K562 (cell line): ENCODE measurements at regions not wholly inside any gene's neighbourhood (a gene's known extent, or its start where the extent isn't known, plus 50 kb on each side); places are given as distances from the start of the nearest gene placed in this dataset.
A peak's percentile ranks its signal among the peaks of the same experiment; 100 is the strongest.

Experiments
- ATF1 ChIP-seq, 2 experiments: fragments of 450-650 bp in 1 of 2; IDR thresholded peaks; 2 replicates each; pipeline ENCODE4 v1.6.1; 2016; ENCODE audit warnings: missing compliant biosample characterization in 1 of 2, missing genetic modification characterization in 1 of 2
- CEBPG ChIP-seq, 3 experiments: fragments of 200-800 bp in 1 of 3; sonication (Bioruptor generic) in 1 of 3; sonication (generic) in 1 of 3; formaldehyde crosslinking in 1 of 3; IDR thresholded peaks in 2 of 3; conservative IDR thresholded peaks in 1 of 3; 2 replicates each; pipeline versions ENCODE4 v1.6.1 to v1.8.0; 2016 to 2022; ENCODE audit warnings: missing compliant biosample characterization in 2 of 3, missing genetic modification characterization in 2 of 3, mild to moderate bottlenecking in 1 of 3, missing genetic modification reagents in 1 of 3
- NRF1 ChIP-seq, 2 experiments: fragments of 450-650 bp; IDR thresholded peaks in 1 of 2; conservative IDR thresholded peaks in 1 of 2; 2 replicates each; pipeline ENCODE4 v1.6.1; 2014; ENCODE audit warnings: mild to moderate bottlenecking in 2 of 2
- PYGO2 ChIP-seq: fragments of 450-650 bp; IDR thresholded peaks from 2 replicates; pipeline ENCODE4 v1.6.1; 2016; ENCODE audit warnings: mild to moderate bottlenecking, missing genetic modification characterization, moderate library complexity, missing compliant biosample characterization
- STAT5B ChIP-seq: fragments of 250-450 bp; sonication (Bioruptor Pico); IDR thresholded peaks from 2 replicates; pipeline ENCODE4 v1.8.0; 2021; ENCODE audit warnings: mild to moderate bottlenecking, inconsistent platforms
- TF ChIP-seq, protein P1 (sequence below): fragments of 450-650 bp; IDR thresholded peaks from 2 replicates; pipeline ENCODE4 v1.6.1; 2017; ENCODE audit warnings: mild to moderate bottlenecking, moderate library complexity
- TF ChIP-seq, protein P2 (sequence below), 3 experiments: IDR thresholded peaks in 2 of 3; conservative IDR thresholded peaks in 1 of 3; 2 replicates each; pipeline ENCODE4 v1.5.1; 2011 to 2012; ENCODE audit warnings: low read length in 3 of 3, mild to moderate bottlenecking in 3 of 3, control low read depth in 2 of 3, improper control_type of control experiment in 1 of 3, inconsistent platforms in 1 of 3, low read depth in 1 of 3, mixed read lengths in 1 of 3, moderate library complexity in 1 of 3; ENCODE audit not compliant: insufficient read depth in 2 of 3

DNA sequence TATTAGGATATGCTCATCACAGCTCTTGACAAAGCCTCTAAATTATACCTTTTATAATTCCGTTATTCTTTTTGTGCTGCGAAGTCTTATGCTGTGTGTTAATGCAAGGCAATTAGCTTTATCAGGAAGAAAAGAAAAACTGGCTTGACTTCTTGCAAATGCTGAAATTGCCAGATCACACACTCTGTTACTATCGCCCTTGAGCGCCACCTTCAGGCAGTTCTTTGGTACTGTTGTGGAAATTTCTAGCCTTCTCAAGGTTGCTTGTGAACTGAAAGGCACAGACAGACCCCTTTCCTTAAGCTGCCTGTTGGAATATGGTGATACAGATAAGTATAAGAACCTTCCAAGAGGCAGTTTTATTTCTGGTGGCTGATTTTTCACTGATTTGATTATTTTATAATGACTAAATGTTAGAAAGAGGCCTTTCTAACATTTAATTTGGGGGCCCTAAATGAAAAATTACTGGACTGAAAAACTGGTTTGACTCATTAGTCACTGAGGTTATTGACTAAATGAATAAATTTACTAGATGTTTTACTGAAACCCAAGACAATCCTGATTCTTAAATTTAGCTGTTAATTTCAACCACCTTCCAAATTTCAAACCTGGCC is 126.2 kb upstream of the RASGRP1 start:
- TF ChIP-seq ATF1 (CRISPR knock-in tag; IDR thresholded peaks at IDR 0.05) (no peak), ATF1 (tag; IDR thresholded peaks at IDR 0.05) (no peak), NRF1 (conservative IDR thresholded peaks at IDR 0.05 in 1 of 2, IDR thresholded peaks at IDR 0.05 in 1 of 2) (no peak), STAT5B (CRISPR knock-in tag) (no peak), PYGO2 (tag) (no peak), CEBPG (CRISPR knock-in tag; IDR thresholded peaks at IDR 0.05) (no peak), CEBPG (tag; conservative IDR thresholded peaks at IDR 0.05 in 1 of 2, IDR thresholded peaks at IDR 0.05 in 1 of 2) (no peak)
- TF ChIP-seq, protein P1, sequence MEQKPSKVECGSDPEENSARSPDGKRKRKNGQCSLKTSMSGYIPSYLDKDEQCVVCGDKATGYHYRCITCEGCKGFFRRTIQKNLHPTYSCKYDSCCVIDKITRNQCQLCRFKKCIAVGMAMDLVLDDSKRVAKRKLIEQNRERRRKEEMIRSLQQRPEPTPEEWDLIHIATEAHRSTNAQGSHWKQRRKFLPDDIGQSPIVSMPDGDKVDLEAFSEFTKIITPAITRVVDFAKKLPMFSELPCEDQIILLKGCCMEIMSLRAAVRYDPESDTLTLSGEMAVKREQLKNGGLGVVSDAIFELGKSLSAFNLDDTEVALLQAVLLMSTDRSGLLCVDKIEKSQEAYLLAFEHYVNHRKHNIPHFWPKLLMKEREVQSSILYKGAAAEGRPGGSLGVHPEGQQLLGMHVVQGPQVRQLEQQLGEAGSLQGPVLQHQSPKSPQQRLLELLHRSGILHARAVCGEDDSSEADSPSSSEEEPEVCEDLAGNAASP: no peak
- TF ChIP-seq, protein P2, sequence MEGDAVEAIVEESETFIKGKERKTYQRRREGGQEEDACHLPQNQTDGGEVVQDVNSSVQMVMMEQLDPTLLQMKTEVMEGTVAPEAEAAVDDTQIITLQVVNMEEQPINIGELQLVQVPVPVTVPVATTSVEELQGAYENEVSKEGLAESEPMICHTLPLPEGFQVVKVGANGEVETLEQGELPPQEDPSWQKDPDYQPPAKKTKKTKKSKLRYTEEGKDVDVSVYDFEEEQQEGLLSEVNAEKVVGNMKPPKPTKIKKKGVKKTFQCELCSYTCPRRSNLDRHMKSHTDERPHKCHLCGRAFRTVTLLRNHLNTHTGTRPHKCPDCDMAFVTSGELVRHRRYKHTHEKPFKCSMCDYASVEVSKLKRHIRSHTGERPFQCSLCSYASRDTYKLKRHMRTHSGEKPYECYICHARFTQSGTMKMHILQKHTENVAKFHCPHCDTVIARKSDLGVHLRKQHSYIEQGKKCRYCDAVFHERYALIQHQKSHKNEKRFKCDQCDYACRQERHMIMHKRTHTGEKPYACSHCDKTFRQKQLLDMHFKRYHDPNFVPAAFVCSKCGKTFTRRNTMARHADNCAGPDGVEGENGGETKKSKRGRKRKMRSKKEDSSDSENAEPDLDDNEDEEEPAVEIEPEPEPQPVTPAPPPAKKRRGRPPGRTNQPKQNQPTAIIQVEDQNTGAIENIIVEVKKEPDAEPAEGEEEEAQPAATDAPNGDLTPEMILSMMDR (IDR thresholded peaks at IDR 0.05 in 2 of 3, conservative IDR thresholded peaks at IDR 0.05 in 1 of 3; ENCODE audit: insufficient read depth in 2 of 3, low read depth in 1 of 3, low read length in 3 of 3): peak; percentile 69 to 83 (median 78)
